Left lobe of liver (tissue), 2 donors: ENCODE measurements at regions not wholly inside any gene's neighbourhood (a gene's known extent, or its start where the extent isn't known, plus 50 kb on each side); places are given as distances from the start of the nearest gene placed in this dataset.

Source experiments
- ATAC-seq: fragments of 200-7000 bp; cut with Tn5 transposase; one replicate; pipeline ENCODE4 v1.9.1; 2020; ENCODE audit warnings: mild to moderate bottlenecking, moderate library complexity
- DNase-seq: peaks from one replicate; pipeline ENCODE4 v3.0.0-alpha.2; 2020; ENCODE audit warnings: low spot score
- donor health status: DM: no; HTN: no; CAD: no; lungs with moderate emphysema.
- donor health status: DM: no; HTN: yes; CAD: no.

GRCh38 chr9:13614060-13614459, 334.6 kb upstream of the MPDZ start:
- DNase-seq: no peak
- no peak for ATAC-seq

DNA sequence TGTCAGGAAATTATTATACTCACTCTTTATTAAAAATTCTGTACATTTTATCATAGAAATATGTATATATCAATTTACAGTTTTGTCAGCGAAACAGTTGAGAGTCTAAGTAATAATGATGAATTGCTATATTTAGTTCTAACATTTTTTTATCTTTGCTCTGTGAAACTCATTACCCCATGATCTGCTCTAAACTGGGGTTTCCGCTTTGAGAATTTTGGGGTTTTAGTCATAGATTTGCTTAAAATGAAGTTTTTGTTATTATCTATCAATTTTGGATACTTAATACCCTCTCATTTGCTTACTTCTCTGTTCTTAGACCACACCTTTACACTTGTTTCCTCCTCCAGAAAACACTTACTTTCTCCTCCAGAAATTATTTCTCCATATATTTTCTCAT, 333.8 kb upstream of the MPDZ start:
- DNase-seq (no peak), ATAC-seq (no peak)

DNA sequence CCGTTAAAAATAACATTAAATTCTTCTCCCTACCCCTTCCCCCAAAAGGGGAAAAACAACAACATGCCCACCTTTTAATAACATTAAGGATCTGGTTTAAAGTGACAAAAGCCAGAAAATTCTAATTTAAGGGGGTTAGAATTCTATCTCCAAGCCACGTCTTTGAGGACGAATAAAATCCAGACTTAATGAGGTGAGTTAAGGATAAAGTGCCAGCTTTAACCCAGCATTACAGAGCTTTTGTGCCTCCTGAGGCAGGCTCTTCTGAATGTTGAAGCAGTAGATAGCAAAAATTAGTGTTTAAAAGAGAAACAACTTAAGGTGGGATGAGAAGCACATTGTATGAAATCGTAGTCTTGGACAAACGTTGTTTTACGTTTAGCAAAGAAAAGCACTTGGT, 329.0 kb upstream of the MPDZ start:
- DNase-seq: no peak

GRCh38 chr9:13607481-13608441, 328.3 kb upstream of the MPDZ start:
- DNase-seq (no peak), ATAC-seq (no peak)

More for the DNA sequence above, 329.0 kb upstream of the MPDZ start:
- ATAC-seq: no peak

GRCh38 chr9:13606586-13606985, 327.1 kb upstream of the MPDZ start:
- ATAC-seq (no peak), DNase-seq (no peak)

DNA sequence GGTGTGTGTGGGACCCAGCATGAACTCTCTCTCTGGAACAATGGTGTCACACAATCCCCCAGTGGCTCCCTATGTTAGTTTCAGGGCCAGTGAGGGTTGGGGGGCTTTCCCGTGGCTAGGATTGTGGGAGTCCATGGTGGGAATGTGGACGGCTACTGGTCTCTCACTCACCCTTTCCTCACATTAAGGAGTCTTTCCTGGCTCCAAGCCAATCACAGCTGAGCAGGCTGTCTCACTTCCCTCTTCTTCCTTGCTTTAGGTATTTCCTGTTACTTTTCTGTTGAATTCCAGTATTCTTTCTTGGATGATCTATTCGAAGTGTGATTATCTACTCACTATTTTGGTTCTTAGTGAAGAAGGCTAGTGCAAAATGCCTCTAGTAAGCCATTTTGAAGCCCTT, 324.4 kb upstream of the MPDZ start:
- ATAC-seq: no peak

GRCh38 chr9:13598738-13599137, 319.2 kb upstream of the MPDZ start:
- ATAC-seq (no peak), DNase-seq (no peak)

More for the DNA sequence above, 324.4 kb upstream of the MPDZ start:
- DNase-seq: no peak

DNA sequence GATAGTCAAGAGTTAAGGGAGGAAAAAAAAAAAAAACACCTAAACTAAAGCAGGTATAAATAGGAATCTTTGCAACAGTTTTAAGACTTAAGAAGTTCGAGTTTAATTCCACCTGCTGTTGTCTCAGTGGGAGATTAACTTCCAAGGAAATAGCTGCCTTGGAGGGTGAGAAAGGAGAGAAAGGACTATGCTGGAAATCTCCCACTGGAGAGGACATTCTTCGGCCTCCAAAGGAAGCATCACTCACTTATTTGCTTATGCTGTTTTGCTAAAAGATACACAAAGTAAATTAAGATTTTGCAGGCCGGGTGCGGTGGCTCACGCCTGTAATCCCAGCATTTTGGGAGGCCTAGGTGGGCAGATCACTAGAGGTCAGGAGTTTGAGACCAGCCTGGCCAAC, 317.9 kb upstream of the MPDZ start:
- ATAC-seq: no peak
- no peak for DNase-seq

DNA sequence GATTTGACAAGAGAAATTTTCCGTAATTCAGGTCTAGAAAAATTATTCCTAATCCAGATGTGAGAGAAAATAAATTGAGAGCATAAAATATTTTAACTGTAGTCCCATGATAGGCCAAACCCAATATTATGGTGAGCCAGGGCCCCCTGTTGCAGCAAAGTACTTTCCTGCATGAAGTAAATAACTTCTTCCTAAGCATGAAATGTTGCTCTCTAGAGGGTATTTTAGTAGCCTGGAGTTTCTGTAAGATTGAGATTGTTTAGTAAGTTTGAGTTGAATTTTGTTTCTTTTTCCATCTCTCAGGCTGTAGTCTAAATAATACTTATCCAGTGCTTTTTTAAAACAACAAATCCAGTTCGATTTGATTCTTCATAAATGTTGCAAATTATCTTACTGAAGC, 317.5 kb upstream of the MPDZ start:
- ATAC-seq: no peak
- DNase-seq: no peak

DNA sequence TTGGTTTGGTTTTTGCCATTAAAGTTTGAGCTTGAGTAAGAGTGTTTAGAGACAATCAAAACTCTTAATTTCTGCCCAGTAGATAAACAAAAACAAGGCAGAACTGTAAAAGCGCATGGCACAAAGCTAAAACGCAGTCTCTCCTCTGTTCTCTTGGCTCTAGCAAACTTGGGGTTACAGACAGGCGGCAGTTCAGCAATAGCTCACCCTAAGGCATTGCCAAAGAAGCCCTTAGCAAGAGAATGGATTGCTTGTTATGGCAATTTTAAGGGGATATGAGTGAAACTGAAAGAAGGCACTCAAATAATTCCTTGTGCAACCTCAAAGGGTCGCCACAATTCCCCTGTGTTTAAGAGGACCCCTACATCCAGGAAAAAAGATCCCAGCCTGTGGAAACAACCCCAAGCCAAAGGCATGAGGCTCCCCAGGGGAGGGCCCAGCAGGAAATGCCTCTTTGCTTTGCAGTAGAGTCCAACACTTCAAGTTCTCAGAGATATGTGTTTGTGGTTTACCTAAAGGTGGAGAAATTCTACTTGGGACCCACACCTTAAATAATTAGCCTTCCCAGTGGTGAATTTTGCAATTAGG, 317.0 kb upstream of the MPDZ start:
- ATAC-seq: no peak
- DNase-seq: no peak

DNA sequence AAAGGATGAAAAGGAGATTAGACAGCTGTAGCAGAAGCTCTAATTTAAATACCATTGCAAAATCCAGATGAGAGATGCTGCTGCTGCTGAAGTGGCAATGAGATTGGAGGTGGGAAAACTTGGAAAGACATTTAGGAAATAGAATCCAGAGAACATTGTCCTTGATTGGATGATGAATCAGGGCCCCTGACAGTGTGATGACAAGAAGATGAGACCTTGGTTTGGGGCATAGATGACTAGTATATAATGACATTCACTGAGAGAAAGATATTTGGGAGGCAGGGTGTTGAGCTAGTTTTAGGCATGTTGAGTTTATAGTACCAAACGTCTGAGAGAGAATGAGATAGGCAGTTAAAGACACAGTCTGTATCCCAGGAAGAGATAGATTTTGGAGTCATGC, 311.5 kb upstream of the MPDZ start:
- ATAC-seq (no peak), DNase-seq (no peak)

DNA sequence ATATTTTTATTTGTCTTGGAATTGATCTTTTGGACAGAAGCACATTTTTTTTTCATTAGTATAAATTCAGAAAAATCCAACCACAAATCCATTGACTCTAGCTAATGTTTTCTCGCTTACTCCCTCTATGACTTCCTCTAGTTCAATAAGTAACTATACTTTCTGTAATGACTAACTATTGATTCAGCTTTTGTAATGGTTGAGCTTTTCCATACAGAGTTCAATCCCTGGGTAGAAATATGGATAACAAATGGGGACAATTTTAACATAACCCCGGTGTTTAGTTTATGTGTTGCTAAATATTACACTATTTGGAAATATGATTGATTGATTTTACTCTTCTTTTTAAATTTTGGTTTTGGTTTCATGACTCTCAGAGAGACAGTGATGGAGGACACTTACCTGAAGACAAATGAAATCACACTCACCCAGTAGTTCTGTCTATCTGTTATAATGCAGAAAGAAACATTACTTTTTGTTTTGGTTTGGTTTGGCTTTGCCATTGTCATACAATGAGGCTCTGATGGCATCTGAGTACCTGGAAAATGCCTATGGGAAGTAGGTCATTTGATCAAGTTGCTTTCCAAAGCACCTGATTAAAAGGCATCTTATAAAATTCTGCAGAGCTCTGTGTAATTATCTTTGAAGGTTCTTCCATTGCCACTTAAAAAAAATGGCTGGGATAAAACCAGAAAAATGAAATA, 309.7 kb upstream of the MPDZ start:
- ATAC-seq: no peak
- DNase-seq: no peak

DNA sequence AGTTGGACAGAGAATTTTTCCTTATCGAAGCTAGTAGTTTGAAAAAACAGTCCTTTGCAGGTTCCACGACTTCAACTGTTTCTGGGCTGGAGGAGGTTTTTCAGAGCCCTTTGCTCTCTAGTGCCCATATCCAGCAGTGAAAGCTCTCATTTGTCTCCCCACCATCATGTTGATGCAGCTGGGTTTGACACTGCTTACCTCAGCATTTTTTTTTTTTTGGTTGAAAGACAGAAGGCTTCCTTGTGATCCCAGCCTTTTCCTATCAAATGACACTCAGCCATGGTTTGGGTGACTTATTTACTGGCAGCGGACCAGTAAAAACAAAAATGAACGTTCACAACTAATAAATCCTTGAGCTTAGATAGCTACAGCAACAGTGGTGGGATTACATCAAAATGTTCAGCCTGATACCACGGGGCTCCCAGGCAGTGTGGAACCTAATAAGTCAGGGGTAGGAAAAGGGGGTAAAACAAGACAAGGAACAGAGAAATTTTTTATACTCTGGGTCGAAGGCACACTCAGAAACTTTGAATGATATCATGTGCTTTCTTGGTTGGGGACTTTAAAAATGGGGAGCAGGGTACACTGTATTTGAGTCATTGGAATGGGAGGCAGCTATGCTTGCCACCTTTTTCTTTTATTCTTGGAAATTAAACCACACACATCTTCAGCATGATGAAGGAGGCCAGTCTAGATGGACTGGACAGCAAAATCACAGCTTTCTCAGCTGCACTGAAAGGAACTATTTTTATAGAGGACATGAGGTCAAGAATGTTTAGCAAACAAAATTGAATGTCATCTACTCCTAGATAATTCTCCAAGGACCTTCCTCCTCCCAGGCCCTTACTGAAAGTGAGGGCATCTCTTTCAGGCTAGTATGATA, 308.9 kb upstream of the MPDZ start:
- no peak for DNase-seq
- no peak for ATAC-seq

GRCh38 chr9:13587571-13587970, 308.1 kb upstream of the MPDZ start:
- DNase-seq (no peak), ATAC-seq (no peak)

DNA sequence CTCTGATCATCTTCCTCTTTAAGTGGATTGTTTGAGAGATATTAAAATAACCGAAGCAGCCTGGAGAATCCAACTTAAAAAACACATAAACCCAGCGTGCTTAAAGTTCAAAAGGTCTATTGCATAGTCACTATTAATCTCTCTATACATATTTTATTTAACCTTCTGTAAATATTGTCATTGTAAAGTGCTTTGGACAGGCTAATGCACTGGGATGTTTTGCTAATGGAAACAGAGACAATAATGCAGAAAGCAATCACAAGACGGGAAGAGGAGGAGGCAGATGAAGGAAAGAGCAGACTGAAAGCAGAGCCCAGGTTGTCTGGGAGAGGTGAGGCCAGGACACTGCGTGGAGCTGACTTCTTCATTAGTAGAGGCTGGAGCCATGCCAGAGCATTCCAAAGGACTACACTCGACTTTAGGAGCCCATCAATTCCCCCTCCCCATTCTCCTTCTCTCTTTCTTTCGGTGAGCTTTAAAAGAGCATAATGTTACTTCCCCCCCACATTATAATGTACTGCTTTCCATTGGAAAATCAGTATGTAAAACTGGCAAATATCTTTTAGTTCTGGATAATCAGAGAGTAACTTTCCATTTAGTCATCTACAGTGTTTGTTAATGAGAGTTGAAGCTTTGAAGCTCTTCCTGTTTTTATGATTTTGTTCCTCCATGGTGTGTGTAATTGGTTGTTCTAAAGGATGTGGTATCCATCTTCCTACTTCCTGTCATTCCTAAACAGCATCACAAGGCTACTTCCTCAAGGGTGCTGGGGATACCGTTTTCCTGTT, 307.3 kb upstream of the MPDZ start:
- ATAC-seq (no peak), DNase-seq (no peak)

GRCh38 chr9:13580760-13581159, 301.3 kb upstream of the MPDZ start:
- DNase-seq (no peak), ATAC-seq (no peak)

DNA sequence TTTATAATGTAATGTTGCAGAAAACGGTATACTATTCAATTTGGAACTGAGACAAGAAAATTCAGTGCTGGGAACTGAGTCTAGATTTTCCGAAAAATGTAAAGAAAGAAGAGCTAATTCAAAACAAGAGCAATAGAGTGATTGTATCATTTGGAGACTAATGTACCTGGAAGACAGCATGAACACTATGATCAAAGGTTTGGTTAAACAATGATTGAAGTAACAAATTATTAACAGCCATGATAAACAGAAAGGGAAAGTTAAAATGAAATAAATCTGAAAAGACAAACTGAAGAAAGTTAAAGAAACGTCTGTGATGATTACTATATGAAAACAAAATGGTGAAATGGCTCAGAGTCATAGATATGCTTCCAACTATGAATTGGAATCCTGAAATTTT, 300.6 kb upstream of the MPDZ start:
- no peak for ATAC-seq
- DNase-seq: no peak

GRCh38 chr9:13576101-13576500, 296.6 kb upstream of the MPDZ start:
- no peak for DNase-seq
- no peak for ATAC-seq

- DNase-seq (no peak), ATAC-seq (peak; percentile 60)
Measured at GRCh38 chr9:13575558-13575957, 296.1 kb upstream of the MPDZ start.
